SK-N-SH (cell line): ENCODE measurements at regions not wholly inside any gene's neighbourhood (a gene's known extent, or its start where the extent isn't known, plus 50 kb on each side); places are given as distances from the start of the nearest gene placed in this dataset.

Experiments used
- CTCF ChIP-seq: fragments of 200-600 bp; sonication (generic); IDR thresholded peaks from 2 replicates; pipeline ENCODE4 v1.6.1; 2017; ENCODE audit warnings: antibody characterized with exemption, mild to moderate bottlenecking, moderate library complexity
- FOXJ3 ChIP-seq: sonication (generic); formaldehyde crosslinking; IDR thresholded peaks from 2 replicates; pipeline ENCODE4 v1.5.1; 2020; ENCODE audit warnings: mild to moderate bottlenecking, missing genetic modification reagents
- MEF2A ChIP-seq: IDR thresholded peaks from 2 replicates; pipeline ENCODE4 v1.4.0; 2012; ENCODE audit warnings: low read depth, borderline replicate concordance
- RAD21 ChIP-seq: IDR thresholded peaks from 2 replicates; pipeline ENCODE4 v1.6.1; 2012; ENCODE audit warnings: mild to moderate bottlenecking, low read length
- REST ChIP-seq: IDR thresholded peaks from 2 replicates; pipeline ENCODE4 v1.6.1; 2012; ENCODE audit warnings: mild to moderate bottlenecking, low read depth, low read length, moderate library complexity
- SIN3A ChIP-seq: IDR thresholded peaks from 2 replicates; pipeline ENCODE4 v1.6.1; 2012; ENCODE audit warnings: low read depth, mild to moderate bottlenecking, low read length, moderate library complexity, borderline replicate concordance
- SMC3 ChIP-seq: IDR thresholded peaks from 2 replicates; pipeline ENCODE4 v1.6.1; 2012; ENCODE audit warnings: low read depth, low read length, improper control_type of control experiment
- TAF1 ChIP-seq: IDR thresholded peaks from 2 replicates; pipeline ENCODE4 v1.6.1; 2012; ENCODE audit warnings: low read depth, mild to moderate bottlenecking, low read length, moderate library complexity, borderline replicate concordance
- TCF12 ChIP-seq: IDR thresholded peaks from 2 replicates; pipeline ENCODE4 v1.4.0; 2012
- YY1 ChIP-seq: IDR thresholded peaks from 2 replicates; pipeline ENCODE4 v1.4.0; 2012; ENCODE audit warnings: low read depth, mild to moderate bottlenecking

GRCh38 chr18:28635530-28635929 is 458.6 kb upstream of the CDH2 start:
- TF ChIP-seq CTCF (no peak), SIN3A (no peak), FOXJ3 (CRISPR knock-in tag) (no peak), REST (no peak), YY1 (no peak), TAF1 (no peak), TCF12 (no peak), RAD21 (no peak), MEF2A (no peak), SMC3 (no peak)
